ENCODE measurements at regions not wholly inside any gene's neighbourhood (a gene's known extent, or its start where the extent isn't known, plus 50 kb on each side); places are given as distances from the start of the nearest gene placed in this dataset.
A peak's percentile ranks its signal among the peaks of the same experiment; 100 is the strongest.

GRCh38 chr2:40507432-40507831 lies 55.5 kb upstream of the SLC8A1 start:
- DNase-seq: no peak

GRCh38 chr2:40510304-40510703 lies 58.4 kb upstream of the SLC8A1 start:
- peak; percentile 20 to 63 (median 44) for DNase-seq

DNA sequence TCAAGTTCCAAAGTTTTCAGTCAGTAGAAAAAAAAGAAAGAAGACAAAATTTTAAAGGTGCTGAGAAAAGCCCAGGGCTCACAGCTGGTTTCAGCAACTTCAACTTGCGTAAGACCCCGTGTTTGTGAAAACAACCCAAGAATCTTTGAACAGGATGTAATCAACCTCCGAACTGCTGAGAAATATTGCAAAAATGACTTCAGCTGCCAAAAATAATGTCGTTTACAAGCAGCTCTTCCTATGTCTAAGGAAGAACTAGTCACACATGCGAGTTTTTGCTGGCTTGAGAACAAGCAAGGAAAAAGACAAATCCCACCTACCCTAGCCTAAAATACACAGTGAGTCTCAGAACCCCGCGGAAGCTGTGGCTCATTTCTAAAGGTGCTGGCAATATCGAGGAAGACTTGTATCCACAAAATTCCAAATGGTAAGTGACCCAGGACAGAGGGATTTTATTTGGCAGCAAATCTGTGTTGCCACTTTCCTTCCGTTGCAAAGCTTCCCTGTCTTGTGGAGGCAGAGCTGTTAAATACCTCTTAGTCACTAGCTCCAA lies 59.8 kb upstream of the SLC8A1 start:
- DNase-seq: no peak

DNA sequence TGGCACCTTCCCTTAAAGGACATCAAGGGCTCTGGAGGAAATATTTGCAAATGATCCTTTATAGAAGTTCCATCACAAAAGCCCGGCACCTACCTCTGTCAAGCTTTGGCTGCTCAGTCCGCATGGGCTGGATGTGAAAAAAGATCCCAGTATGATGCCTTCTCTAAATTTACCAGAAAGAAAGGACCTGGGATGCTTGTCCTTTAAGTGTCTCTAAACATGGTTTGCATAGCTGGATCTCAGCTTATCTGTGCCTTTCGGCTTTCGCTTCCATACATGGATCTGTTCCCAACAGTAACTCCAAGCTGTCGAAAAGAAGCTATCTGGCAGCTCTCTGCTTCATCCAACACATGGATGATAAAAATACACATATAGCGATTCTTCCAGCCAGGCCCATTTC lies 60.4 kb upstream of the SLC8A1 start:
- no peak for DNase-seq

DNA sequence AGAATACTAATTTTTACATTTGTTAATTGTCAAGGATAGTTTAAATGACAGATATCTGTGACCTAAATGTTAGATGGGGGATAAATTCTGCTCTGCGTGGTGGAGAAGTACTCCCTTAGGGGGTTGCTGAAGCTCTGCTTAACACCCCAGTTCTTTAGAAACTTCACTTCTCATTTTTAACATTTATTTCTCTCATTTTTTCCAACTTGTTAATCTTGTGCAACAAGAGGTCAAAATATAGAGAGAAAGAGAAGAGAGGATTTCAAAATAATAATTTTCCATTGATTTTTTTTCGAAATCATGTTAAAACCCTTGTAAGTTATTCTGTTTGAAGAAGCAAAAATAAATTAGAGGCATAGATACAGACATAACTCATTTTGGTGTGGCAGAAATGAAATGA lies 61.3 kb upstream of the SLC8A1 start:
- no peak for DNase-seq

- no peak for DNase-seq
Measured at GRCh38 chr2:40516604-40517003, 64.7 kb upstream of the SLC8A1 start.

DNA sequence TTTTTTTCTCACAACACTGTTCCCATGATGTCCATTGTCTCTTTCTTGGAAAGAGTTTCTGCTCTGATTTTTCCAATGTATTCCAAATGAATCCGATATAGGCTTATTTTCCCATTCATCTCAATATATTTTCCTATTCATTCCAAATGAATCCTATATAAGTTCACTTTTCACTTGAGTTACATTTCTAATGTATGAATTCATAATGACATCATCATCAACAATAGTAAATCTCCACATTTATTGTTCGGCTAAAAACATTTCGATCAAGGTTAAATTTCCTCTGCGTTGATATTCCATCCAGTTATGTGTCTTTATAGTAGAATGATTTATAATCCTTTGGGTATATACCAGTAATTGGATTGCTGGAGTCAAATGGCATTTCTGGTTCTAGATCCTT lies 76.7 kb upstream of the SLC8A1 start:
- DNase-seq: no peak

GRCh38 chr2:40531359-40531758 lies 79.5 kb upstream of the SLC8A1 start:
- no peak for DNase-seq

DNA sequence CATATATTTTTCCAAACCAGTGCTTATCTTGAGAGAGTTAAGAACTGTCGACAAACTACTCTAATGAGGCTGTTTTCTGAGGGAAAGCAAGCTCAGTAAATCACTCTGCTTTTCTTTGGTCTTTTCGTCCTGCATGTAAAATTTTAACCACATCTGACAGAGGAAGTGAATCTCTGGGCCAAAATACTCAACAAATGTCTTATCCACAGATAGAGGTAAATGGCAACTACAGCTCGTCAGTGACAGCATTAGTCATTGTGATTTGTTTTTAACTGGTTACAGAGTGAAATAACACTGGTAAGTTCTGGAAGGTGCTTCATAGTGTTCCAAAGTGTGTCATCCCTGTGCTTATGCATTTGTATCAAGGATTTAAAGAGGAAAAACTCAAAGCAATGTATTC lies 82.6 kb upstream of the SLC8A1 start:
- DNase-seq: no peak

GRCh38 chr2:40535972-40536371 lies 84.1 kb upstream of the SLC8A1 start:
- peak in 2 of 3 experiments; percentile 60 to 82 for DNase-seq

- peak; percentile 52 to 90 (median 85) for DNase-seq
Measured at GRCh38 chr2:40540026-40540425, 88.1 kb upstream of the SLC8A1 start.

DNA sequence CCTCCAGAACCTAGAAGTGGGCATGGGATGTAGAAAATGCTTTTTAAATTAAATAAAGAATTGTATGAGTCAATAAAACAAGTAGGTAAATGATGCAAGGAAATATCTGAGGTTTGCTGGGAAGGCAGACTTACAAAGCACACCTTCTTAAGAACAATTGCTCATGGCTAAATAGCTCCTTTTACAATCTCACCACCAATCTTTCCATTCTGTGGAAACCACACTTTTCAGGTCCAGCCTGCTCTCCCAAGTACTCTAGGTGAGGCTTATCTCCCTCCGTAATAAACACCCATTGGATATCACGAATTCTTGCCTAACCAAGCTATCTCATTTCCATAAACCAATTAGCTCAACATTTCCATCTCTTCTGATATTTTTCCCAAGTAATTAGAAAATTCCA lies 91.5 kb upstream of the SLC8A1 start:
- DNase-seq: no peak

DNA sequence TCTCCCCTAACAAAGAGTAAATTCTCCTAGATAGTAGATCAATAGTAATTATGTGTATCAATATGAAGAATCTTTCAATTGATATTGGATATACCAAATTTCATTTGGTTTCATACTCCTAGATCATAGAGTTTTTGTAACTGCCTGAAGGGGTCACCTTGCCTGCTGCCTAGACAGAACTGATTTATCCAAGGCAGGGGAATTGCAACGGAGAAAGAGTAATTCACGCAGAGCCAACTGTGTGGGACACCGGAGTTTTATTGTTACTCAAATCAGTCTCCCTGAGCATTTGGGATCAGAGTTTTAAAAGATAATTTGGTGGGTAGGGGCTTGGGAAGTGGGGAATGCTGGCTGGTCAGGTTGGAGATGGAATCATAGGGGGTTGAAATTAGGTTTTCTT lies 92.2 kb upstream of the SLC8A1 start:
- DNase-seq: no peak

DNA sequence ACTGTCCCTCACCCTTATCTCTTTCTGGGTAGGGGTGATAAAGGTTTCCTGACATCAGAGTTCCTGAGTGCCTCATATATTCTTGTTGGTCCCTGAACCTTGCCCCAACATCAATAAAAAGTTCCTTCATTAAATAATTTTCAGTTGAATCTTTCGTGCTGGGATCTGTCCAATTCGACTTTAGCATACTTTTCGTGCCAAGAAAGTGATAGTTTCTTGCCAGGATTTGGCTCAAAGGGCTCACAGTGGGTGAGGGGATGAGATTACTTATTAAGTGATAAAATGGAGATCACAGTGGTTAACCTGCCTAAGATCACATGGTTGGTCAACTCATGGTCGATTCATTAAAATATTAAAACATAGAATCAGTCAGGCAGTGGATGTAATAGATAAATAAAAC lies 93.8 kb upstream of the SLC8A1 start:
- DNase-seq: no peak

- DNase-seq: no peak
Measured at GRCh38 chr2:40546439-40547191, 94.7 kb upstream of the SLC8A1 start.

GRCh38 chr2:40548521-40548920 lies 96.6 kb upstream of the SLC8A1 start:
- DNase-seq: no peak

DNA sequence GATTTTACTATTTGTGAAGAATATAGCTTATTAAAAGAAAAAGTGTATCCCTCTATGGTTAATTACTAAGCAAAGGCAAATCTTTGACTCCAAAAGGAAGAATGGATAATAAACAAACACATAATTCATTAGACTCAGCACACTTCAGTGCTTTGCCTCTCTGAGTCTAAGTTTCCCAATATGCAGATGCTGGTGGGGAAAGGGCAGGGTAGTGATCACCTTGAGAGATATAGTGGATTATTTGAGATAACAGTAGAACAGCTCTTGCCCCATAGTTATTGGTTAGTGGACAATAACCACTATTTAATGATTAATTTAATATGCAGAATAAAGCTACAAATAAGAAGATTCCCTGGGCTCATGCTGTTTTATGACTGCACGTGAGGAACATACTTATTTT lies 98.2 kb upstream of the SLC8A1 start:
- peak in 1 of 3 experiments; percentile 67 for DNase-seq

DNA sequence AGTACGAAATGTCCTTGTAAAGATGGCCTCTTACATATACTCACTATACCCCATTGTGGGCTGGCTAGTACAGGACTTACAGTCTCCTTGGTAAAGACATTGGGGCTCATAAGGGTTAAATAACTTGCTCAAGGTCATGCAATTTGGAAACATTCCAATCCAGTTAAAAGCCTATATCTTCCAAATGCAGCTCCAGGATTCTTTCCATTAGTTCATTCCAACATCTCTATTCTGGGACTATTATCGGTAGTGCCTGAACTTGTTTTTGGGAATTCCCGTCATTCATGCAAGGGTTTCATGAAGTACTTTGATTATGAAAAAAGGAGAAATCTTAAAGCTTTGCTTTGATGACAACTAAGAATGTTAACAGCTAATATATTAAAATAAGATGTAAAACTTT lies 99.2 kb upstream of the SLC8A1 start:
- no peak for DNase-seq

DNA sequence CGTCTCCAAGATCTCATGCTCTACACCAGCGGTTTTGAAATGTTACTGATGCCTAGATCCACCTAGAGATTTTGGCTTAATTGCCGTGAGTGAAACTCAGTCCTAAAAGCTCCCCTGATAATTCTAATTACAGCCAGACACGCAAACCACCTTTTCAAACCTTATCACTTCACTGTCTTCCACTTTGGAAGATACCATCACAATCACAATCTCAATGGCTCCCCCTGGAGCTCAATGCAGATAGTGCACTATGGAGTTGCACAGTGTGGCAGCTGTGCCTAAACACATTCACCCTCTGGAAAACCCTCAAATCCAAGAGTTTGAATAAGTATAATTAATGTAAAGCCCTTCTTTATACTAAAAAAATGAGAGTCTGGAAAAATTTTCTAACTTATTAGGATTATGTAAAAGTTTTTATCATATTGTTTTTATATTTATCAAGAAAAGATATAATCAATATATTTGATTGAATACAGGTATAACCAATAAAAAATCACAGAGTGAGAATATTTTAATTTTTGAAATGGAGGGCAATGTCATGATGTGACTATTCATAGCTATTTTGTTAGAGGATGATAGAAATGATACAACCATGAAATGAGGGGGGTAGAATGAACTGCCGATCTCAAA lies 102.9 kb upstream of the SLC8A1 start:
- DNase-seq: peak; percentile 54 to 95 (median 83)

GRCh38 chr2:40556293-40556692 lies 104.4 kb upstream of the SLC8A1 start:
- DNase-seq: no peak

DNA sequence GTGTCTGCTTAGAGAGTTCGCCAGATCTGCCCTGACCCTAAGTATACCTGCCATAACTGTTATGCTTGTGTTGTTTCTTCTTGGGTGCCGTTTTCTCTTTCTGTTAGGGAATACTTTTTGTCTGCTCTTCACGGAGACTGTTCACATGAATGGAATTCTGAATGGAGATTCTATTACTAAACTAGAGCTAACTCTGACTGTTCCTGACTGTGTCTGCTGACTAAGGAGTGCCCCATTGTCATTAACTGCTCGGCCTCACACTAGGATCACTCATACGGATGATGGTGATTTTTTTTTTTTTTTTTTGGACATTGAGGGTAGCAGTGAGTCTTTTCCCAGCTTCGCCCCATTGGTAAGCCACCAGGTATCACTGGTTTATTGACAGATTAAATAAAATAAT lies 104.8 kb upstream of the SLC8A1 start:
- DNase-seq: no peak

DNA sequence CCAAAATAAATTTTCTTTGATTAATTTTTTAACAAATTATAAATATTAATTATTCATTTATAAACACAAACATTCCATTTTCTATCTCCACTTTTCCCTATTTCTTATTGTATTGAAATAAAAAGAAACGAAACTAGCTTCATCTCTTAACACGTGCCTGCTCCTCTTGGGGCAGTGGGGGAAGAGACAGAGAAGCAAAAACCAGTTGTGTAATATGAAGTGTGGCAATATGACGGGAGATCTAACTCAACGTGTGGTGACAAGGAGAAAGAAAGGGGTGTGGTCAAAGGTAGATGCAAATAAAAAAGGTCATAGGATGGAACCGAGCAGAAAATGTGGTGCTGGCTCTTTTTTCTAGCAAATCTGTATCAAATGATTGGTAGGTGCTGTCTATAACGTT lies 106.9 kb upstream of the SLC8A1 start:
- DNase-seq: no peak

GRCh38 chr2:40559175-40559574 lies 107.3 kb upstream of the SLC8A1 start:
- DNase-seq: no peak

GRCh38 chr2:40564184-40564583 lies 112.3 kb upstream of the SLC8A1 start:
- DNase-seq: no peak

DNA sequence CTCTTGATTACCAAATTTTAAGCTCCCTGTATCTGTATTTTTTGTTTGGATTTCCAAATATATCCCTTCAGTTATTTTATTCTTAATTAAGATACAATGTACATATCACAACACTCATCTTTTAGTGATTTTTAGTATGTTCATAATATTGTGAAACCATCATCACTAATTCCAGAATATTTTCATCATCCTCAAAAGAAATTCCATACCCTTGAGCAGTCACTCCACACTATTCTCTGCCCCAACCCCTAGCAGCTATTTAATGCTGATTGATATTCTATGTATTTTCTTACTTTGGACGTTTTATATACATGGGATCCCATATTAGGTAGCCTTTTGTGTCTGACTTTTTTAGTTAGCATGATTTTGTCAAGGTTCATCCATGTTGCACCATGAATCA lies 127.4 kb upstream of the SLC8A1 start:
- no peak for DNase-seq

Measured in NCI-H1417 (cell line).